DOHH2 (cell line): ENCODE measurements at regions not wholly inside any gene's neighbourhood (a gene's known extent, or its start where the extent isn't known, plus 50 kb on each side); places are given as distances from the start of the nearest gene placed in this dataset.

ENCODE experiments used
- H3F3A ChIP-seq: fragments of 200-600 bp; sonication (generic), shearing (Covaris generic); 2 replicates; pipeline ENCODE4 v1.6.0; 2016; ENCODE audit warnings: antibody characterized with exemption, mild to moderate bottlenecking; ENCODE audit not compliant: control insufficient read depth, insufficient read depth
- H3K27ac ChIP-seq: fragments of 200-600 bp; sonication (generic); 2 replicates; pipeline ENCODE4 v1.5.1; 2014; ENCODE audit warnings: low read depth, mild to moderate bottlenecking, low read length, moderate library complexity
- H3K27me3 ChIP-seq: fragments of 200-600 bp; sonication (generic); 2 replicates; pipeline ENCODE4 v1.6.1; 2014; ENCODE audit warnings: mild to moderate bottlenecking, low read length, mixed read lengths; ENCODE audit not compliant: control insufficient read depth
- H3K36me3 ChIP-seq: fragments of 200-600 bp; sonication (generic); 2 replicates; pipeline ENCODE4 v1.6.1; 2014; ENCODE audit warnings: mild to moderate bottlenecking, low read length, moderate library complexity, mixed read lengths; ENCODE audit not compliant: control insufficient read depth
- H3K4me1 ChIP-seq: fragments of 200-600 bp; sonication (generic); 2 replicates; pipeline ENCODE4 v1.6.1; 2014; ENCODE audit warnings: mild to moderate bottlenecking, low read length, mixed read lengths; ENCODE audit not compliant: control insufficient read depth
- H3K4me2 ChIP-seq: fragments of 200-600 bp; sonication (generic); 2 replicates; pipeline ENCODE4 v1.6.0; 2014; ENCODE audit warnings: mild to moderate bottlenecking, low read length, moderate library complexity
- H3K4me3 ChIP-seq: fragments of 200-600 bp; sonication (generic); 2 replicates; pipeline ENCODE4 v1.5.1; 2014; ENCODE audit warnings: mild to moderate bottlenecking, low read length, mixed read lengths
- H3K79me2 ChIP-seq: fragments of 200-600 bp; sonication (generic); 2 replicates; pipeline ENCODE4 v1.6.1; 2014; ENCODE audit warnings: mild to moderate bottlenecking, low read length, mixed read lengths; ENCODE audit not compliant: control insufficient read depth
- H3K9me2 ChIP-seq: fragments of 200-600 bp; sonication (generic); replicated peaks from 2 replicates; pipeline ENCODE4 v1.6.1; 2014; ENCODE audit warnings: mild to moderate bottlenecking, low read length, mixed read lengths; ENCODE audit not compliant: control insufficient read depth
- H3K9me3 ChIP-seq: fragments of 200-600 bp; sonication (generic); 2 replicates; pipeline ENCODE4 v1.6.1; 2014; ENCODE audit warnings: antibody characterized with exemption, low read length, mixed read lengths; ENCODE audit not compliant: control insufficient read depth, insufficient read depth
- H4K20me1 ChIP-seq: fragments of 200-600 bp; sonication (generic); 2 replicates; pipeline ENCODE4 v1.6.0; 2014; ENCODE audit warnings: low read depth, mild to moderate bottlenecking, antibody characterized with exemption, low read length, moderate library complexity; ENCODE audit not compliant: control insufficient read depth, insufficient read depth
- EZH2phosphoT487 ChIP-seq: fragments of 200-600 bp; sonication (generic); IDR thresholded peaks from 2 replicates; pipeline ENCODE4 v1.6.1; 2017; ENCODE audit warnings: borderline replicate concordance, mild to moderate bottlenecking, antibody characterized with exemption, low read length, moderate library complexity, mixed read lengths
- TF ChIP-seq, protein P1 (sequence below): fragments of 200-600 bp; sonication (generic); IDR thresholded peaks from one replicate; pipeline ENCODE4 v1.5.1; 2014; ENCODE audit warnings: antibody characterized with exemption, mild to moderate bottlenecking, low read depth, low read length; ENCODE audit not compliant: poor library complexity, severe bottlenecking

DNA sequence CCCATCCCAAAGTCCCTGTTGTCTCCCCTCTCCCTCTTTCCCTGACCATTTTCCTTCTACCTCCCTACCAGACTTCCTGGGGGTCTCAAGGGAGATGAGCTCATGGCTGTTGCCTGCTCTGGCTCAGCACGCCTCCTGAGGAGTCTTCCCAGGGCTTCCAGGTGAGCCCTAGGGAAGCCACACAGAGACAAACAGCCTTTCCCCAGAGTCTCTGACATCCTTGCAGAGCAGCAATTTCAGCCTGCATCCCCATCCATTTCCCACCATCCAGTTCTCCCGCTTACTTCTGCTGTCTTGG is 189.2 kb upstream of the LINGO1 start:
- H3F3A ChIP-seq = no peaks in the 10 kb centered on the region
- no peaks in the 10 kb centered on the region for H3K36me3 ChIP-seq
- H4K20me1 ChIP-seq = no peaks in the 10 kb centered on the region
- no peaks in the 10 kb centered on the region for H3K4me1 ChIP-seq
- H3K9me2 ChIP-seq = no peaks in the 10 kb centered on the region
- H3K79me2 ChIP-seq = no peaks in the 10 kb centered on the region
- H3K27me3 ChIP-seq = peaks cover 7% of the 10 kb centered on the region; the same call in 1 of the 2 replicates
- no peak overlapping the region for H3K27ac ChIP-seq
- no peak overlapping the region for H3K4me2 ChIP-seq
- no peak for TF ChIP-seq EZH2phosphoT487
- TF ChIP-seq, protein P1, sequence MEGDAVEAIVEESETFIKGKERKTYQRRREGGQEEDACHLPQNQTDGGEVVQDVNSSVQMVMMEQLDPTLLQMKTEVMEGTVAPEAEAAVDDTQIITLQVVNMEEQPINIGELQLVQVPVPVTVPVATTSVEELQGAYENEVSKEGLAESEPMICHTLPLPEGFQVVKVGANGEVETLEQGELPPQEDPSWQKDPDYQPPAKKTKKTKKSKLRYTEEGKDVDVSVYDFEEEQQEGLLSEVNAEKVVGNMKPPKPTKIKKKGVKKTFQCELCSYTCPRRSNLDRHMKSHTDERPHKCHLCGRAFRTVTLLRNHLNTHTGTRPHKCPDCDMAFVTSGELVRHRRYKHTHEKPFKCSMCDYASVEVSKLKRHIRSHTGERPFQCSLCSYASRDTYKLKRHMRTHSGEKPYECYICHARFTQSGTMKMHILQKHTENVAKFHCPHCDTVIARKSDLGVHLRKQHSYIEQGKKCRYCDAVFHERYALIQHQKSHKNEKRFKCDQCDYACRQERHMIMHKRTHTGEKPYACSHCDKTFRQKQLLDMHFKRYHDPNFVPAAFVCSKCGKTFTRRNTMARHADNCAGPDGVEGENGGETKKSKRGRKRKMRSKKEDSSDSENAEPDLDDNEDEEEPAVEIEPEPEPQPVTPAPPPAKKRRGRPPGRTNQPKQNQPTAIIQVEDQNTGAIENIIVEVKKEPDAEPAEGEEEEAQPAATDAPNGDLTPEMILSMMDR = no peak
- no peaks in the 10 kb centered on the region for H3K9me3 ChIP-seq
- H3K4me3 ChIP-seq = no peak overlapping the region

DNA sequence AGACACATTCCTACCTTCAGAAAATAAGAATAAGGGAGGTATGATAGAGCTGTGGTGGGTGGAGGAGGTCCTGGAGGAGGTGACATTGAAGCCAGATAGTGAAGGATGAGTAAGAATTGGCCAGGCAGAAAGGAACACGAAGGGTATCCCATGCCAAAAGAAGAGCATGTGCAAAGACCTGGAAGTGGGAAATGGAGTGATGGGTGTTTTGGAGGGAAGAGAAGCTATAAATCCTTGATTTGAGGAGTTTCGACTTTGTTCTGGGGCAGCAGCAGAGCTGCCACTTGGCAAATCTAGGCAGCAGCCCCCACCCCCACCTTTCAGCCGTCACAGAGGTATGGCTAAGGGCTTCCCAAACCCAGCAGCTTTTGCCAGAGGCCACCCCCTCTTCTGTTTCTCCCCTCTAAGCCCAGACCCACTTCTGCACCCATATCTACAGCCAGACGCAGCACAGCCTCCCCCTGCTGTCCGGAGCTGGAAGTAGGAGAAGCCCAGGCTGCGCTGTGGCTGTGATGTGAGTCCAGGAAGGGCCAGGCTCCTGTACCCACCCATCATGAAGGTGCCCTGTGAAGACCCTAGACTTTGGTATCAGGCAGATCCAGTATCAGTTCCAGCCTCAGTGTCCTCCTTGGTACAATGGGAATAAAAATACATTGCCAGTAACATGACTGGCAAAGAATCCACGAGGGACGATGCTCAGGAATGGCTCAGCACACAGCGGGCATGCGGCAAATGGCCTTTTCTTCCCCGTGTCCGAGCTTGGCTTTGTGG is 188.7 kb upstream of the LINGO1 start:
- Histone ChIP-seq H3K27me3 (peaks cover 7% of the 10 kb centered on the region; the same call in 1 of the 2 replicates), H3K79me2 (no peaks in the 10 kb centered on the region), H3K36me3 (no peaks in the 10 kb centered on the region), H3K9me2 (no peaks in the 10 kb centered on the region), H3F3A (no peaks in the 10 kb centered on the region), H3K9me3 (no peaks in the 10 kb centered on the region), H3K4me1 (no peaks in the 10 kb centered on the region), H3K4me3 (no peak overlapping the region), H3K4me2 (no peak overlapping the region), H3K27ac (no peak overlapping the region), H4K20me1 (no peaks in the 10 kb centered on the region)
- TF ChIP-seq EZH2phosphoT487 = no peak
- TF ChIP-seq, protein P1 = peak; percentile 71

DNA sequence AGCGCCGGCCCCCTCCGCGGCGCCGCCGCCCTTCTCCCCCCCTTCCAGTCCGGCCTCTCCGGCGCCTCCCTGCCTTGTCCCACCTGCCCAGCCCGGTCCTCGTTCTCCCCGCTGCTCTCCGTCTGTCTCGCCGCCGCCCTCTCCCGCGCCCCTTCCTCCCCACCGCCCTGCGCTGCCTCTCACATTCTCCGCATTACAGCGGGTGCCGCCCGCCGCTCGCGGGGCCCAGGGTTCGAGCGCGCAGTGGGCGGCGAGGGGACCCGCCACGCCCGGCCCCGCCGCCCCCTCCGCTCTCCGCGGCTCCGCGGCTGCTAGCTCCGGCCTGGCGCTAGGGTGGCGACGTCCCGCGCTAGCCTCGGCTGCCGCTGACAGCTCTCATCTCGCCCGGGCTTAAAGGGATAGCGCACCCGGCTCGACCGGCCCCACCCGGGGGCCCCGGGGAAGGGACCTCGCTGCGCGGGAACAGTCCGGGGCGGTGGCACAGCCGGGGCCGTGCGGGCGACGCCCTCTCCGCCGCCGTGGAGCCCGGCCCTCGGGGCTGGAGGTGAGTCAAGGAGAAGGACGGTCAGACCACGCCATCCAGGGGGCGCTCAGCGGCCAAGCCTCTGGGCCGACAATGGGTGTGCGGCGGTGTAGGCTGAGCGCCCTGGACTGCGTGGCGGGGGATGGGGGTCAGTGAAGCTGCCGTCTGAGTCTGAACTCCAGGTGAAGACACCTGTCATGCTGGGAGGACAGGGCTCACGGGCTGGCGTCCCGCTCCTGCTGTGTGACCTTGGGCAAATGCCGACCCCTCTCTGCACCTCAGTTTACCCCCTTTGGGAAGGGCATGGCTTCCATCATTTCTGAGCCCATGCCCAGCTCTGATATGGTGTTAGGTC is 187.4 kb upstream of the LINGO1 start:
- Histone ChIP-seq H3K9me3 (no peaks in the 10 kb centered on the region), H3K4me3 (no peak overlapping the region), H3K27me3 (peaks cover 7% of the 10 kb centered on the region; the same call in 1 of the 2 replicates), H3K4me1 (no peaks in the 10 kb centered on the region), H3K9me2 (no peaks in the 10 kb centered on the region), H4K20me1 (no peaks in the 10 kb centered on the region), H3K36me3 (no peaks in the 10 kb centered on the region), H3K27ac (no peak overlapping the region), H3K4me2 (no peak overlapping the region), H3K79me2 (no peaks in the 10 kb centered on the region), H3F3A (no peaks in the 10 kb centered on the region)
- TF ChIP-seq, protein P1 = no peak
- TF ChIP-seq EZH2phosphoT487 = no peak
